Neutrophil (primary cell): ENCODE measurements at regions not wholly inside any gene's neighbourhood (a gene's known extent, or its start where the extent isn't known, plus 50 kb on each side); places are given as distances from the start of the nearest gene placed in this dataset.

Source experiments
- H3K27ac ChIP-seq: fragments of 200-600 bp; sonication (generic); 2 replicates; pipeline ENCODE4 v1.5.1; 2016; ENCODE audit warnings: mild to moderate bottlenecking, moderate library complexity
- H3K27me3 ChIP-seq: fragments of 200-600 bp; sonication (generic); 2 replicates; pipeline ENCODE4 v1.6.0; 2016; ENCODE audit warnings: mild to moderate bottlenecking
- H3K36me3 ChIP-seq: fragments of 200-600 bp; sonication (generic); 2 replicates; pipeline ENCODE4 v1.5.1; 2017
- H3K4me1 ChIP-seq, 2 experiments: fragments of 200-600 bp in 1 of 2; sonication (generic) in 1 of 2; 1 replicate in 1 of 2; 2 replicates in 1 of 2; pipeline versions ENCODE4 v1.5.1 to v1.6.1; 2013 to 2016; ENCODE audit warnings: low read depth in 1 of 2, low read length in 1 of 2, mild to moderate bottlenecking in 1 of 2, moderate library complexity in 1 of 2; ENCODE audit not compliant: control insufficient read depth in 1 of 2, insufficient read depth in 1 of 2
- H3K4me3 ChIP-seq, 2 experiments: fragments of 200-600 bp in 1 of 2; sonication (generic) in 1 of 2; 1 replicate in 1 of 2; 2 replicates in 1 of 2; pipeline ENCODE4 v1.5.1; 2013 to 2016; ENCODE audit warnings: low read depth in 1 of 2, low read length in 1 of 2, mild to moderate bottlenecking in 1 of 2, moderate library complexity in 1 of 2
- H3K9me3 ChIP-seq: fragments of 200-600 bp; sonication (generic); 2 replicates; pipeline ENCODE4 v1.5.1; 2016
- CTCF ChIP-seq: fragments of 200-600 bp; sonication (generic); IDR thresholded peaks from 2 replicates; pipeline ENCODE4 v1.5.1; 2016; ENCODE audit warnings: antibody characterized with exemption

- no peaks in the 10 kb centered on the region for H3K4me1 ChIP-seq
- H3K4me3 ChIP-seq, result no peak overlapping the region
- no peaks in the 10 kb centered on the region for H3K36me3 ChIP-seq
- H3K27me3 ChIP-seq, result no peaks in the 10 kb centered on the region
- H3K27ac ChIP-seq, result no peak overlapping the region
- no peak for TF ChIP-seq CTCF
- no peaks in the 10 kb centered on the region for H3K9me3 ChIP-seq
Observed at GRCh38 chr12:90036637-90037036, 328.0 kb upstream of the ATP2B1 start.

- no peak for TF ChIP-seq CTCF
- H3K4me3 ChIP-seq, result no peak overlapping the region
- H3K9me3 ChIP-seq, result no peaks in the 10 kb centered on the region
Observed at GRCh38 chr12:90030726-90031125, 322.1 kb upstream of the ATP2B1 start.

GRCh38 chr12:90029317-90029716, 320.7 kb upstream of the ATP2B1 start:
- TF ChIP-seq CTCF, result no peak
- Histone ChIP-seq H3K36me3 (no peaks in the 10 kb centered on the region), H3K4me1 (no peaks in the 10 kb centered on the region), H3K9me3 (no peaks in the 10 kb centered on the region), H3K27ac (no peak overlapping the region), H3K4me3 (no peak overlapping the region), H3K27me3 (no peaks in the 10 kb centered on the region)

More at GRCh38 chr12:90030726-90031125, 322.1 kb upstream of the ATP2B1 start:
- Histone ChIP-seq H3K36me3 (no peaks in the 10 kb centered on the region), H3K4me1 (no peaks in the 10 kb centered on the region), H3K27me3 (no peaks in the 10 kb centered on the region), H3K27ac (no peak overlapping the region)

GRCh38 chr12:90028635-90029051, 320.0 kb upstream of the ATP2B1 start:
- H3K4me3 ChIP-seq, result no peak overlapping the region
- TF ChIP-seq CTCF, result no peak
- H3K4me1 ChIP-seq, result no peaks in the 10 kb centered on the region
- no peaks in the 10 kb centered on the region for H3K36me3 ChIP-seq
- H3K27ac ChIP-seq, result no peak overlapping the region
- no peaks in the 10 kb centered on the region for H3K9me3 ChIP-seq
- H3K27me3 ChIP-seq, result no peaks in the 10 kb centered on the region

GRCh38 chr12:90027889-90028634, 319.4 kb upstream of the ATP2B1 start:
- H3K4me3 ChIP-seq, result no peak overlapping the region
- no peaks in the 10 kb centered on the region for H3K4me1 ChIP-seq
- H3K36me3 ChIP-seq, result no peaks in the 10 kb centered on the region
- TF ChIP-seq CTCF, result no peak
- no peak overlapping the region for H3K27ac ChIP-seq
- H3K27me3 ChIP-seq, result no peaks in the 10 kb centered on the region
- no peaks in the 10 kb centered on the region for H3K9me3 ChIP-seq
